ENCODE measurements at regions not wholly inside any gene's neighbourhood (a gene's known extent, or its start where the extent isn't known, plus 50 kb on each side); places are given as distances from the start of the nearest gene placed in this dataset.

GRCh38 chr9:532707-533106 is 308.8 kb upstream of the DMRT1 start:
- Histone ChIP-seq H4K20me1 (ENCODE audit: insufficient read depth, low read length) (no peaks in the 10 kb centered on the region), H3K9ac (ENCODE audit: low read length) (no peak overlapping the region), H3K79me2 (ENCODE audit: low read length) (no peaks in the 10 kb centered on the region), H3K36me3 (replicated peaks; ENCODE audit: low read depth, low read length) (no peaks in the 10 kb centered on the region), H3K4me3 (ENCODE audit: low read length) (no peak overlapping the region), H2AFZ (ENCODE audit: low read depth, low read length) (no peak overlapping the region), H3K27ac (ENCODE audit: low read length) (no peak overlapping the region), H3K9me3 (ENCODE audit: insufficient read depth, low read length) (no peaks in the 10 kb centered on the region), H3K4me1 (ENCODE audit: low read length) (peaks cover 9% of the 10 kb centered on the region), H3K4me2 (ENCODE audit: low read length) (no peak overlapping the region), H3K27me3 (ENCODE audit: low read depth, low read length) (no peaks in the 10 kb centered on the region)
- TF ChIP-seq CTCF (IDR thresholded peaks at IDR 0.05; ENCODE audit: low read depth, low read length) (no peak), EZH2phosphoT487 (IDR thresholded peaks at IDR 0.05; ENCODE audit: low read depth) (no peak)

- Histone ChIP-seq H3K36me3 (replicated peaks; ENCODE audit: low read depth, low read length) (no peaks in the 10 kb centered on the region), H3K4me3 (ENCODE audit: low read length) (no peak overlapping the region), H4K20me1 (ENCODE audit: insufficient read depth, low read length) (no peaks in the 10 kb centered on the region), H2AFZ (ENCODE audit: low read depth, low read length) (no peak overlapping the region), H3K79me2 (ENCODE audit: low read length) (no peaks in the 10 kb centered on the region), H3K9me3 (ENCODE audit: insufficient read depth, low read length) (no peaks in the 10 kb centered on the region), H3K4me2 (ENCODE audit: low read length) (no peak overlapping the region), H3K27ac (ENCODE audit: low read length) (no peak overlapping the region), H3K9ac (ENCODE audit: low read length) (no peak overlapping the region), H3K27me3 (ENCODE audit: low read depth, low read length) (no peaks in the 10 kb centered on the region), H3K4me1 (ENCODE audit: low read length) (peaks cover 9% of the 10 kb centered on the region)
- TF ChIP-seq EZH2phosphoT487 (IDR thresholded peaks at IDR 0.05; ENCODE audit: low read depth) (no peak), CTCF (IDR thresholded peaks at IDR 0.05; ENCODE audit: low read depth, low read length) (no peak)
Observed at GRCh38 chr9:534886-535285, 306.6 kb upstream of the DMRT1 start.

GRCh38 chr9:535356-535755 is 306.1 kb upstream of the DMRT1 start:
- H3K4me1 ChIP-seq (ENCODE audit: low read length) = peaks cover 9% of the 10 kb centered on the region

More at GRCh38 chr9:535356-535755, 306.1 kb upstream of the DMRT1 start:
- Histone ChIP-seq H2AFZ (ENCODE audit: low read depth, low read length) (no peak overlapping the region), H3K27ac (ENCODE audit: low read length) (no peak overlapping the region), H3K9me3 (ENCODE audit: insufficient read depth, low read length) (no peaks in the 10 kb centered on the region), H3K4me3 (ENCODE audit: low read length) (no peak overlapping the region), H3K9ac (ENCODE audit: low read length) (no peak overlapping the region), H3K79me2 (ENCODE audit: low read length) (no peaks in the 10 kb centered on the region), H3K4me2 (ENCODE audit: low read length) (no peak overlapping the region), H4K20me1 (ENCODE audit: insufficient read depth, low read length) (no peaks in the 10 kb centered on the region), H3K27me3 (ENCODE audit: low read depth, low read length) (no peaks in the 10 kb centered on the region), H3K36me3 (replicated peaks; ENCODE audit: low read depth, low read length) (no peaks in the 10 kb centered on the region)
- TF ChIP-seq CTCF (IDR thresholded peaks at IDR 0.05; ENCODE audit: low read depth, low read length) = no peak
- no peak for TF ChIP-seq EZH2phosphoT487 (IDR thresholded peaks at IDR 0.05; ENCODE audit: low read depth)

All from OCI-LY3 (cell line).